Limb (tissue), 2 donors: ENCODE measurements at regions not wholly inside any gene's neighbourhood (a gene's known extent, or its start where the extent isn't known, plus 50 kb on each side); places are given as distances from the start of the nearest gene placed in this dataset.
"Not testable (repeated sequence)": the region's sequence is repeated elsewhere in the genome, so short reads cannot be mapped to it uniquely, and the experiment has no call there.

Experiments
- DNase-seq, 2 donors: peaks; one replicate each; pipeline ENCODE4 v3.0.0-alpha.2; 2016; ENCODE audit errors: extremely low spot score in 2 of 2

GRCh38 chrX:147468600-147468999 lies 443.1 kb upstream of the FMR1 start:
- no peak for DNase-seq

GRCh38 chrX:147476008-147476407 lies 435.7 kb upstream of the FMR1 start:
- DNase-seq = peak in 1 of 2 donors; percentile 1

- DNase-seq = no peak
These were observed 432.8 kb upstream of the FMR1 start for GRCh38 chrX:147478899-147479298.

GRCh38 chrX:147485207-147485606 lies 426.5 kb upstream of the FMR1 start:
- no peak for DNase-seq

- no peak for DNase-seq
These were observed 417.4 kb upstream of the FMR1 start for GRCh38 chrX:147494365-147494764.

- DNase-seq = no peak
These were observed 412.9 kb upstream of the FMR1 start for GRCh38 chrX:147498796-147499195.

- no peak for DNase-seq
These were observed 388.7 kb upstream of the FMR1 start for GRCh38 chrX:147522981-147523380.

DNA sequence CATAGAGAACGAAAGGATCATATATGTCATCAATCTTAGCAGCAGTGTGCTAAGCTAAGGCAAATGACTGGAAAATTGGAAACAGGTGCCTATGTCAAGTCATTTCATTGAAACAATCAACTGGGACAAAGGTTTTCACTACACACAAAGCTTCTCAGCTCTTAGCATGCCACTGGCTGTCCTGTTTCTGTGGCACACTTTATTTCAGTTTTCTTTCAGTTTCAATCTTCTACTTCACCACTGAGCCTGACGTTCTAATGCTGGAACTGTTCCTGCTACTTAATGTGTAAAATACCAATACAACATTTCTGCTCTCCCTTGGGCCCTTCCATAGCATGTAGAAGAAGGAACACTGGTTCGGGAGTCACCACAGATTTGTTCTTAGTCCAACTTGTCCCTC lies 378.3 kb upstream of the FMR1 start:
- DNase-seq = no peak

- DNase-seq = no peak
These were observed 374.5 kb upstream of the FMR1 start for GRCh38 chrX:147537172-147537571.

- DNase-seq = not testable (repeated sequence)
These were observed 363.7 kb upstream of the FMR1 start for GRCh38 chrX:147548023-147548422.

GRCh38 chrX:147550217-147550616 lies 361.5 kb upstream of the FMR1 start:
- peak in 1 of 2 donors; percentile 34 for DNase-seq

GRCh38 chrX:147559191-147559590 lies 352.5 kb upstream of the FMR1 start:
- no peak for DNase-seq

GRCh38 chrX:147565237-147565636 lies 346.5 kb upstream of the FMR1 start:
- no peak for DNase-seq

GRCh38 chrX:147570483-147570882 lies 341.2 kb upstream of the FMR1 start:
- DNase-seq = no peak

GRCh38 chrX:147573266-147573665 lies 338.5 kb upstream of the FMR1 start:
- no peak for DNase-seq

- DNase-seq = peak in 1 of 2 donors; percentile 5
These were observed 309.5 kb upstream of the FMR1 start for GRCh38 chrX:147602176-147602696.

GRCh38 chrX:147626605-147627004 lies 285.1 kb upstream of the FMR1 start:
- no peak for DNase-seq

GRCh38 chrX:147635186-147635585 lies 276.5 kb upstream of the FMR1 start:
- DNase-seq = no peak

DNA sequence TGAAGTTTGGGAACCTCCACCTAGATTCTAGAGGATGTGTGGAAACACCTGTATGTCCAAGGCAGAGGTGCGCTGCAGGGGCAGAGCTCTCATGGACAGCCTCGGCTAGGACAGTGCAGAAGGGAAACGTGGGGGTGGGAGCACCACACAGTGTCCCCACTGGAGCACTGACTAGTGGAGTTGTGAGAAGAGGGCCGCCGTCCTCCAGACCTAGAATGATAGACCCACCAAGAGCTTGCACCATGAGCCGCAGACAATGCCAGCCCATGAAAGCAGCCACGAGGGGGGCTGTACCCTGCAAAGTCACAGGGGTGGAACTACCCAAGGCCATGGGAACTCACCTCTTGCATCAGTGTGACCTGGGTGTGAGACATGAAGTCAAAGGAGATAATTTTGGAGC lies 274.5 kb upstream of the FMR1 start:
- no peak for DNase-seq

DNA sequence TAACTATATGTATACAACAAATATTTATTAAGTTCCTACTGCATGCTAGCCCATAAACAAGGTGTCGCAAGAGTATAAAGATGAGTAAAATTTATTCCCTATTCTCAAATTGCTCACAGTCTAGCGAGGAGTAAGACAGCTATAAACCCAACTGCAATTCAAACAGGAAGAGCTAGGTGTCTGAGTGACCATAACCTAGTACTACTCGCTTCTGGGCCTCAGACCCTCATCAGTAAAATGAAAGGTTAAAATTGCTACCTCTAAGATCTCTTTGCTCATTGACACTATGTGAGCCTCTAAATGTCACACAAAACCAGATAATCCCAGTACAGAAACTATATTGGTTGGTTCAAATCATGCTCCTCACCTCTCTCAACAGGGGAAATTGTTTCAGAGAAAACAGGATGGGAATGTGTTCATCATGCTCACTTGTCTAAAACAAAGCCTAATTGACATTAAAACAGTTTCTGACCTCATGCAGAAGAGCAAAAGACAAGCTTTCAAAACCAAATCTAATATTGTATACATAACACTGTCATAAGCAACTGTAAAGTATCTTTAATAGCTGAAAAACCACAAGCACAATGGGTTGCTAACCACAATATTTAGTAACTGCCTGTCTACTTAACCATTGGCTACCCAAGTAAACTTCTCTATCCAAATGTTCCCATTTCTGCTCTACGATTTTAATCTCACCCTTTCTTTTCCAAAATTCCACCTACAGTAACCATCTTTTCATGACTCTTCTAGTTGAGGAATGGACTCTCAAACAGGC lies 264.6 kb upstream of the FMR1 start:
- DNase-seq = no peak

- no peak for DNase-seq
These were observed 235.9 kb upstream of the FMR1 start for GRCh38 chrX:147675819-147676218.

DNA sequence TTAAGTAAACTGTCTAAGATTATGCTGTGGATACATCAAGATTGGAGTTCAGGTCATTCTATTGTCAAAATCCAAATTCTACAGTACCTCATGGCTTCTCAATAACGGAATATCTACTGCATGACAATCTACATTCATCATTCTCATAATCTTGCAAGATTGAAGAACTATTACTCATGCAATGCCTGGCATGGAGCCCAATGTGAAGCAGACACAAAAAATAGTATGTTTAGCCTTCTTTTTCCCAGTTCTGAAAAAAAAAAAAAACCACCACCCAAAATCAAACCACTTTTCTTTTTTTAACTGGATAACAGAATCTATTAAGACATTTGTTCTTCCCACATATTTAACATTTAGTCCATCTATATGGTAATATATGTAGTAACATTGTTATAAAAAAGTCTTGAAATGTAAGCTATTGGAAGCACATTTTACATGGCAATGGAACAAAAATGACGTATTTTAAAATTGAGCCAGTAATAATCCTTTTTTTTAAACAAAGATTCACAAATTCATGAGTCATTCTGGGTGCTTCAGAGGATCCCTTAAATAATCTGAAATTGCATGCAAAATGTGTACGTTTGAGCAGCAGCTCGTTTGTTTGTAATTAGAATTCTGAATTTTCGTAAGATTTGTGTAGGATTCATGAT lies 232.2 kb upstream of the FMR1 start:
- DNase-seq = no peak

GRCh38 chrX:147680251-147680650 lies 231.5 kb upstream of the FMR1 start:
- DNase-seq = no peak
